IMR-90 (cell line): ENCODE measurements at regions not wholly inside any gene's neighbourhood (a gene's known extent, or its start where the extent isn't known, plus 50 kb on each side); places are given as distances from the start of the nearest gene placed in this dataset.

Source experiments
- ATAC-seq: fragments of 200-7000 bp; cut with Tn5 transposase; 2 replicates; pipeline ENCODE4 v1.9.1; 2020; ENCODE audit warnings: low read depth, mild to moderate bottlenecking, moderate library complexity
- BruUV-seq: library from RNA; stranded (reverse); fragments of 400-500 nt; replicated peaks from 2 replicates; lab custom pipeline; 2021; lab: Mats Ljungman, UMichigan
- CTCF ChIA-PET: fragments of 300-600 bp; formaldehyde crosslinking; extraction: SDS; loops from one replicate; lab custom pipeline; 2021; ENCODE audit warnings: antibody characterized with exemption; lab: Yijun Ruan, JAX
- POLR2A ChIA-PET: fragments of 300-600 bp; sonication (Branson Sonifier 250); formaldehyde crosslinking; loops from one replicate; lab custom pipeline; 2022; ENCODE audit warnings: antibody characterized with exemption; ENCODE audit not compliant: unreplicated experiment; lab: Charles Lee
- DNase-seq: peaks from one replicate; pipeline ENCODE4 v3.0.0; 2013
- H2AFZ ChIP-seq: replicated peaks from 2 replicates; pipeline ENCODE3; 2013; ENCODE audit warnings: low read length, mild to moderate bottlenecking; ENCODE audit not compliant: poor library complexity
- H2AK5ac ChIP-seq: 2 replicates; pipeline ENCODE4 v1.6.1; 2013; ENCODE audit warnings: low read depth, low read length, inconsistent platforms
- H2AK9ac ChIP-seq: replicated peaks from 2 replicates; pipeline ENCODE3; 2013; ENCODE audit warnings: mild to moderate bottlenecking, low read depth, low read length, moderate library complexity; ENCODE audit not compliant: poor library complexity
- H2BK120ac ChIP-seq: 2 replicates; pipeline ENCODE4 v1.6.1; 2013; ENCODE audit warnings: low read depth, low read length, inconsistent platforms
- H2BK15ac ChIP-seq: 3 replicates; pipeline ENCODE4 v1.6.1; 2013; ENCODE audit warnings: low read depth, low read length, inconsistent platforms
- H2BK20ac ChIP-seq: 2 replicates; pipeline ENCODE4 v1.6.1; 2013; ENCODE audit warnings: low read depth, mild to moderate bottlenecking, inconsistent platforms, low read length, moderate library complexity
- H2BK5ac ChIP-seq: 2 replicates; pipeline ENCODE4 v1.6.1; 2013; ENCODE audit warnings: mild to moderate bottlenecking, low read depth, low read length, inconsistent platforms; ENCODE audit not compliant: poor library complexity, severe bottlenecking
- H3K14ac ChIP-seq: replicated peaks from 2 replicates; pipeline ENCODE4 v1.6.1; 2013; ENCODE audit warnings: low read depth, low read length, inconsistent platforms
- H3K18ac ChIP-seq: 2 replicates; pipeline ENCODE4 v1.6.1; 2013; ENCODE audit warnings: low read depth, low read length, control low read depth
- H3K23ac ChIP-seq: 2 replicates; pipeline ENCODE4 v1.6.1; 2013; ENCODE audit warnings: low read depth, low read length, inconsistent platforms
- H3K27ac ChIP-seq: 2 replicates; pipeline ENCODE4 v1.5.1; 2013; ENCODE audit warnings: mild to moderate bottlenecking, control low read depth, low read length; ENCODE audit not compliant: insufficient read depth
- H3K27me3 ChIP-seq: 2 replicates; pipeline ENCODE4 v1.6.1; 2013; ENCODE audit warnings: low read length; ENCODE audit not compliant: control insufficient read depth, insufficient read depth
- H3K36me3 ChIP-seq: 2 replicates; pipeline ENCODE4 v1.6.1; 2013; ENCODE audit warnings: low read length, mixed read lengths; ENCODE audit not compliant: control insufficient read depth, insufficient read depth
- H3K4ac ChIP-seq: 2 replicates; pipeline ENCODE4 v1.6.1; 2013; ENCODE audit warnings: low read depth, low read length, inconsistent platforms
- H3K4me1 ChIP-seq: 2 replicates; pipeline ENCODE4 v1.6.1; 2013; ENCODE audit warnings: low read length, mixed read lengths; ENCODE audit not compliant: control insufficient read depth, insufficient read depth
- H3K4me2 ChIP-seq: 2 replicates; pipeline ENCODE4 v1.6.1; 2013; ENCODE audit warnings: low read depth, mild to moderate bottlenecking, control low read depth, low read length, moderate library complexity
- H3K4me3 ChIP-seq: 2 replicates; pipeline ENCODE4 v1.5.1; 2013; ENCODE audit warnings: low read depth, mild to moderate bottlenecking, control low read depth, low read length, moderate library complexity; ENCODE audit not compliant: insufficient read depth
- H3K56ac ChIP-seq: 2 replicates; pipeline ENCODE4 v1.6.1; 2013; ENCODE audit warnings: low read length, inconsistent platforms; ENCODE audit not compliant: insufficient read depth; ENCODE audit errors: extremely low read depth
- H3K79me1 ChIP-seq, 2 experiments: 2 replicates each; pipeline ENCODE4 v1.6.1; 2013; ENCODE audit warnings: low read length in 2 of 2, inconsistent platforms in 1 of 2, low read depth in 1 of 2
- H3K9ac ChIP-seq: 2 replicates; pipeline ENCODE4 v1.6.1; 2013; ENCODE audit warnings: low read depth, low read length, control low read depth
- H3K9me1 ChIP-seq: 2 replicates; pipeline ENCODE4 v1.6.1; 2013; ENCODE audit warnings: low read length, inconsistent platforms; ENCODE audit not compliant: insufficient read depth
- H3K9me3 ChIP-seq: 2 replicates; pipeline ENCODE4 v1.6.1; 2013; ENCODE audit warnings: low read length; ENCODE audit not compliant: control insufficient read depth, insufficient read depth
- H4K20me1 ChIP-seq: 2 replicates; pipeline ENCODE4 v1.6.1; 2013; ENCODE audit warnings: low read length, inconsistent platforms; ENCODE audit not compliant: insufficient read depth
- H4K5ac ChIP-seq: 2 replicates; pipeline ENCODE4 v1.6.1; 2013; ENCODE audit warnings: mild to moderate bottlenecking, low read depth, low read length, control low read depth
- H4K8ac ChIP-seq, 2 experiments: 2 replicates each; pipeline ENCODE4 v1.6.1; 2013; ENCODE audit warnings: low read depth in 2 of 2, low read length in 2 of 2, control low read depth in 1 of 2, inconsistent platforms in 1 of 2
- H4K91ac ChIP-seq: 2 replicates; pipeline ENCODE4 v1.6.1; 2013; ENCODE audit warnings: low read depth, low read length, inconsistent platforms; ENCODE audit not compliant: insufficient read depth
- BHLHE40 ChIP-seq: fragments of 150-350 bp; IDR thresholded peaks from 2 replicates; pipeline ENCODE4 v1.6.1; 2016; ENCODE audit warnings: mild to moderate bottlenecking, low read depth, low read length
- CEBPB ChIP-seq: IDR thresholded peaks from 2 replicates; pipeline ENCODE4 v1.6.1; 2012; ENCODE audit warnings: low read depth, low read length, improper control_type of control experiment
- CHD1 ChIP-seq: IDR thresholded peaks from 2 replicates; pipeline ENCODE4 v1.6.1; 2012; ENCODE audit warnings: low read depth, low read length, improper control_type of control experiment
- MAFK ChIP-seq: IDR thresholded peaks from 2 replicates; pipeline ENCODE4 v1.6.1; 2012; ENCODE audit warnings: low read depth, low read length, improper control_type of control experiment
- MAZ ChIP-seq: IDR thresholded peaks from 2 replicates; pipeline ENCODE4 v1.6.1; 2012; ENCODE audit warnings: low read depth, mild to moderate bottlenecking, low read length, improper control_type of control experiment, moderate library complexity, borderline replicate concordance
- MXI1 ChIP-seq: IDR thresholded peaks from 2 replicates; pipeline ENCODE4 v1.6.1; 2012; ENCODE audit warnings: low read depth, mild to moderate bottlenecking, low read length, moderate library complexity, borderline replicate concordance
- NFE2L2 ChIP-seq: fragments of 150-350 bp; IDR thresholded peaks from 2 replicates; pipeline ENCODE4 v1.6.1; 2016; ENCODE audit warnings: low read depth, mild to moderate bottlenecking, low read length
- POLR2A ChIP-seq: IDR thresholded peaks from 2 replicates; pipeline ENCODE4 v1.6.1; 2012; ENCODE audit warnings: mild to moderate bottlenecking, low read depth, low read length
- RAD21 ChIP-seq: IDR thresholded peaks from 2 replicates; pipeline ENCODE4 v1.6.1; 2012; ENCODE audit warnings: low read length, improper control_type of control experiment
- RCOR1 ChIP-seq: IDR thresholded peaks from 2 replicates; pipeline ENCODE4 v1.6.1; 2012; ENCODE audit warnings: mild to moderate bottlenecking, low read length, improper control_type of control experiment; ENCODE audit not compliant: insufficient replicate concordance
- RFX5 ChIP-seq: IDR thresholded peaks from 2 replicates; pipeline ENCODE4 v1.8.0; 2012; ENCODE audit warnings: low read depth, mild to moderate bottlenecking, low read length, moderate library complexity
- WGBS, 2 experiments: methylation state at CpG; one replicate each; pipeline versions ENCODE4 v1.1.5 to v1.1.7; 2013; ENCODE audit warnings: missing lambda C conversion rate in 2 of 2; ENCODE audit not compliant: insufficient read length in 1 of 2; ENCODE audit errors: extremely low coverage in 2 of 2; 5-methylcytosine and 5-hydroxymethylcytosine counted together
- dilution Hi-C: fragments of 300-500 bp; cut with HindIII; formaldehyde crosslinking; loops from one replicate; pipeline ENCODE4 v1.14.3; 2018; ENCODE audit warnings: low sequenced_read_pairs; ENCODE audit not compliant: unreplicated experiment
- in situ Hi-C: fragments of 300-500 bp; cut with MboI; formaldehyde crosslinking; loops from 3 replicates; pipeline ENCODE4 v1.14.3; 2019; ENCODE audit warnings: low sequenced_read_pairs, inconsistent platforms, mixed read lengths
- intact Hi-C: fragments of 100-400 bp; cut with micrococcal nuclease; formaldehyde crosslinking; loops from 2 replicates; pipeline ENCODE4 v1.10.0; 2022
- TF ChIP-seq, protein P1 (sequence below): fragments of 150-350 bp; IDR thresholded peaks from 2 replicates; pipeline ENCODE4 v1.6.1; 2017; ENCODE audit warnings: mild to moderate bottlenecking, antibody characterized with exemption, low read length, low read depth
- TF ChIP-seq, protein P2 (sequence below): fragments of 150-350 bp; IDR thresholded peaks from 2 replicates; pipeline ENCODE4 v1.6.1; 2016; ENCODE audit warnings: low read depth, mild to moderate bottlenecking, low read length, moderate library complexity, borderline replicate concordance

DNA sequence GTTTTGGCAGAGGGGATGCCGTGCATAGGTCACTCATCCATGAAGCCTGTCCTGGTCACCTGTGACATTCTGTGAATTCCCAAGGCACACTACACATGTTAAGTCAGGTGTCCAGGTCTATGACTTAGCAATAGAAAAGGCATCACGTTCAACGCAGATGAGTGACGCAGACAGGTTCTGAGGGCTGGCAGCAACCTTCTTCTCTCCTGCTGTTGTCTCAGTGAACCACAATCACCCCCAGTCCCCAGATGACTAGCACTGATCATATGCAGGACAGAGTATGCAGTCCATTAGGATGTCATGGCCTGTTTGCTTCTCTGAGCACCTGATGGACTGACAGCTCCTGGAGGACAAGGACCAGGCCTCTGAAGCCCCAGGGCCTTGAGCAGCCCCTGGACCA lies 157.8 kb upstream of the KAZN start:
- intact Hi-C loops, result loop anchor here (5.0 kb wide), 1 partner anchor 47 kb away; no protein-coding TSS in a partner anchor
- no peaks in the 10 kb centered on the region for H3K9me3 ChIP-seq
- no peak overlapping the region for H2BK5ac ChIP-seq
- H3K27me3 ChIP-seq, result no peaks in the 10 kb centered on the region
- no peak overlapping the region for H3K14ac ChIP-seq
- H3K56ac ChIP-seq, result no peak overlapping the region
- H3K4ac ChIP-seq, result peak overlapping the region; percentile 27; the same call in 1 of the 2 replicates
- H2BK20ac ChIP-seq, result peak overlapping the region; percentile 78; the same call in 1 of the 2 replicates
- dilution Hi-C loops, result no loop called here
- DNase-seq (no peak), ATAC-seq (no peak)
- no peak overlapping the region for H2AFZ ChIP-seq
- H4K8ac ChIP-seq, result no peak overlapping the region; a peak in 1 of 4 replicates
- H3K23ac ChIP-seq, result no peak overlapping the region; the same call in 1 of the 2 replicates
- peak overlapping the region; percentile 23 for H2AK5ac ChIP-seq
- WGBS, 2 experiments, result 89% methylated on average over 3 of the region's 4 CpGs; no CpG with 5 or more reads in 1 of the 2 experiments
- no TSS peak for BruUV-seq
- ChIA-PET CTCF (no interaction called here), POLR2A (no interaction called here)
- H3K18ac ChIP-seq, result peak overlapping the region; percentile 52; the same call in 1 of the 2 replicates
- in situ Hi-C loops, result no loop called here
- H2BK15ac ChIP-seq, result no peak overlapping the region
- peak overlapping the region; percentile 30; the same call in 1 of the 2 replicates for H4K91ac ChIP-seq
- H3K4me3 ChIP-seq, result no peak overlapping the region
- H3K4me2 ChIP-seq, result no peak overlapping the region
- H4K20me1 ChIP-seq, result no peaks in the 10 kb centered on the region
- no peak overlapping the region for H2AK9ac ChIP-seq
- no peak overlapping the region for H3K9ac ChIP-seq
- H3K36me3 ChIP-seq, result no peaks in the 10 kb centered on the region
- no peaks in the 10 kb centered on the region for H3K9me1 ChIP-seq
- H3K4me1 ChIP-seq, result peaks cover 8% of the 10 kb centered on the region
- H2BK120ac ChIP-seq, result peak overlapping the region; percentile 42; the same call in 1 of the 2 replicates
- H4K5ac ChIP-seq, result peak overlapping the region; percentile 4; the same call in 1 of the 2 replicates
- H3K79me1 ChIP-seq, result no peaks in the 10 kb centered on the region
- H3K27ac ChIP-seq, result no peak overlapping the region
- TF ChIP-seq POLR2A (no peak), MAFK (no peak), CEBPB (no peak), CHD1 (no peak), RCOR1 (no peak), RAD21 (no peak), MXI1 (no peak), NFE2L2 (no peak), MAZ (no peak), BHLHE40 (no peak), RFX5 (no peak)
- TF ChIP-seq, protein P1, sequence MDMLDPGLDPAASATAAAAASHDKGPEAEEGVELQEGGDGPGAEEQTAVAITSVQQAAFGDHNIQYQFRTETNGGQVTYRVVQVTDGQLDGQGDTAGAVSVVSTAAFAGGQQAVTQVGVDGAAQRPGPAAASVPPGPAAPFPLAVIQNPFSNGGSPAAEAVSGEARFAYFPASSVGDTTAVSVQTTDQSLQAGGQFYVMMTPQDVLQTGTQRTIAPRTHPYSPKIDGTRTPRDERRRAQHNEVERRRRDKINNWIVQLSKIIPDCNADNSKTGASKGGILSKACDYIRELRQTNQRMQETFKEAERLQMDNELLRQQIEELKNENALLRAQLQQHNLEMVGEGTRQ, result no peak
- TF ChIP-seq, protein P2, sequence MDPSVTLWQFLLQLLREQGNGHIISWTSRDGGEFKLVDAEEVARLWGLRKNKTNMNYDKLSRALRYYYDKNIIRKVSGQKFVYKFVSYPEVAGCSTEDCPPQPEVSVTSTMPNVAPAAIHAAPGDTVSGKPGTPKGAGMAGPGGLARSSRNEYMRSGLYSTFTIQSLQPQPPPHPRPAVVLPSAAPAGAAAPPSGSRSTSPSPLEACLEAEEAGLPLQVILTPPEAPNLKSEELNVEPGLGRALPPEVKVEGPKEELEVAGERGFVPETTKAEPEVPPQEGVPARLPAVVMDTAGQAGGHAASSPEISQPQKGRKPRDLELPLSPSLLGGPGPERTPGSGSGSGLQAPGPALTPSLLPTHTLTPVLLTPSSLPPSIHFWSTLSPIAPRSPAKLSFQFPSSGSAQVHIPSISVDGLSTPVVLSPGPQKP, result no peak
